HG02981 (cell line): ENCODE measurements at regions not wholly inside any gene's neighbourhood (a gene's known extent, or its start where the extent isn't known, plus 50 kb on each side); places are given as distances from the start of the nearest gene placed in this dataset.
"Not testable (repeated sequence)": the region's sequence is repeated elsewhere in the genome, so short reads cannot be mapped to it uniquely, and the experiment has no call there.

Experiments used
- ATAC-seq: cut with Tn5 transposase; IDR thresholded peaks from one replicate; pipeline ENCODE4 v1.9.1; 2021; ENCODE audit warnings: mild to moderate bottlenecking, moderate library complexity; ENCODE audit not compliant: unreplicated experiment

DNA sequence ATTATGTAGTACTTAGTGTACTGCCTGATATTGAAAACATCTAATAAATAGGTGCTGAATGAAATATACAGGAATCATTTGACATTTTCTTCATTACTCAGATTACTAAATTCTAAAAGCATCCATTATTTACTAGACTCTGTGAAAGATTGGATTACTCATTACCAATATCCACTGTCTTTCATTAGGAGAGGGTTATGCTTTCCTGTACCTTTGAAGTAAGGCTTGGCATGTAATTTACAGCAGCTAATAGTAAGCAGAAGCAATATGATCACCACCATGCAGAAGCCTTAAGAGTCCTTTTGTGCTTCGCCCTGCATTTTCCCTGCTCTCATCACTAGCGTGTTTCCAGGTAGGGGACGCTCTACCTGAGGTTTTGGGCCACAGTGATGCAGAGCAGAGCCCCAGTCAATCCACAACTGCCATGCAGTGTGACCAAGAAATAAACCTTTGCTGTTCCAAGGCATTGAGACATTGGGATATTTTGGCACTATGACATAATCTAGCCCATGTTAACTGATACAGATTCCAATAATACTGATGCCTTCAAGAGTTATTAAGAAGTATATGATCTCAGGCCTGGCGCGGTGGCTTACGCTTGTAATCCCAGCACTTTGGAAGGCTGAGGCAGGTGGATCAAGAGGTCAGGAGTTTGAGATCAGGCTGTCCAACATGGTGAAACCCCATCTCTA lies 502.8 kb upstream of the MARCKS start:
- ATAC-seq, result no peak

DNA sequence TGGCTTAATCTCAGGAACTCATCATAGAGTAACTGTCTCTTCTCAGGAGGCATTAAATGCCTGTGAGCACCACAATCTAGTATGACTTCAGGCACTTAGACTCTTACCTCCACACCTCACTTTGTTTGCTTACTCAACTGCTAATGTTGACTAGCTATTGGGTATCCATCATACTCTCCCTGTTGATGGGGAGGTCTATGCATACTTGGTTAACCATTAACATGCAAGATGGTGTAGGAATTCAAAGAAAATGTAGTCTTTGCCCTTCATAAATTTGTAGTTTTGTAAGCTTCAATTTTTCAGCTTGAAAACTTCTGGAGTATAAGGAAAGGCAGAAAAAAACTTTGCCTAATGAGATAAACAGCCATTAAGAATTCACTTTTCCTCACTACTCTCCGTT lies 501.0 kb upstream of the MARCKS start:
- ATAC-seq, result no peak

DNA sequence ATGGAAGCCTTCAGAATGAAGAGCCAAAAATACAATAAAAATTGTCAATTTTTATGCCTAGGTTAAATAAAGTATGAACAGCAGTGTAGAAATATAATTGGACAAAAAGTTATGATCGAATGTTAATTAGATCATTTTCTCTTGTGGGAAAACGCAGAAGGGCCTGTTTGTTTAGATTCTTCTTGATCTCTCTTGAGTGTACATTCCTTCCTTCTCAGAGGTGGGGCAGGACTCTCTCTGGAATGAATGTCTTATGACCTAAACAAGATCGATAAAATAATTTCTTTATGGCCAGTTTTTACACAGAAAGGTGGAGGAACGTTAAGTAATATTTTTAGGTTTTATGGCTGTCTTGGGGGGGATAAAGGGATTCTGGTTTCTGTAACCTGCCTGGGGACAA lies 500.1 kb upstream of the MARCKS start:
- no peak for ATAC-seq

DNA sequence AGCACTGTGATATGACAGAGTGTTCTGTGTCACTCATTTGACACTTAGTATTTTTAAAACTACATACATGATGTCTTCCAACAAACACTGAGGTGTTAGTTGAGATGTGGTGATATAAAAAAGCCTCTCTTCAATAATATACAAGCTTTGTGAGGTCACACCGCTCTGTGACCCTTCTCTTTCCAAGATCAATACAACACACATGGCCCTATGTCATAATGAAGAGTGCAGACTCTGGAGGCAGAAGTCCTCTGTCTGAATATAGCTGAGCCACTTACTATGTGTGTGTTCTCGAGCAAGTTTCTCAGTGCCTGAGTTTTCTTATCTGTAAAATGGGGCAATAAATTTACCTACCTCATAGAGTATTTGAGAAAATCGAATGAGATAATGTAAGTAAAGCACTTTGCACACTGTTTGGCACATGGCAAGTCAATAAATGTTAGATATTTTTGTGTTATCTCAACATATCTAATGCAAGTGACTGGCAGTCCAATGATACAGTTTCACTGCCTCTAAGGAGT lies 499.0 kb upstream of the MARCKS start:
- no peak for ATAC-seq

DNA sequence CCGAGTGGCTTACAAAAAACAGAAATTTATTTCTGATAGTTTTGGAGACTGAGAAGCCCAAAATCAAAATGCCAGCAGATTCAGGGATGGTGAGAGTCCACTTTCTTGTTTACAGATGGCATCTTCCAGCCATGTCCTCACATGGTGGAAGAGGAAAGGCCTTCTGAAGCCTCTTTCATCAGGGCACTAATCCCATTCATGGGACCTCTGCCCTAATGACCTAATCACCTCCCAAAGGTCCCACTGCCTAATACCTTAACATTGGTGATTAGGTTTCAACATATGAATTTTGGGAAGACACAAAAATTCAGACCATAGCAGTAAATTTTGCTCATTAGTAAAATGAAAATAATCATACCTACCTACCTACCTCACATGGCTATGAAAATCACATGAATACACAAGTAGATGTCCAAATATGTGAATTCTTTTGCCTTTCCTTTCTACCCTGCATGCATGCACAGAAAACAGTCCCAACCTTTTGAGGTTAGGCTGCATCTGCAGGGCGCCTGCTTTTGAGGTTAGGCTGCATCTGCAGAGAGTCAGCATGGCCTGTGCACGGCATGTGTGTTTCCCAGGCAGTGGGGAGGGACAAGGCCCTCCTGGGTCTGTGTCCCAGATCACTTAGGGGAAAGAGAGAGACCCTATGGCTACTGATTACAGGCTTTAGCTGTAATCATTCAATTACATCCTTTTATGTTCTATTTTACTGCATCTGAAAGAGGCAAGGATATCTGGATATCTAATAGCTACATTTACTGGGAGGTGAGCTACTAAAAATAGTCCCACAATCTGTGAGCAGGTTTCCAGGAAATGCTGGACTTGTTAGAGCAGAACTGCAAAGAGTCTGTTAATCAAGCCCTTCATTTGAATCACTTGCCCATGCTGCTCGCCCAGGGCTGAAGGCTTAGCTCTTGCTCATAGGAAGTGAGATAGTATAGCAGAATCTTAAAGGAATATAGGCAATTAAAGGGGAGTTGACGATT lies 497.7 kb upstream of the MARCKS start:
- ATAC-seq, result no peak

GRCh38 chr6:113361014-113361645 lies 496.0 kb upstream of the MARCKS start:
- no peak for ATAC-seq

GRCh38 chr6:113362301-113363047 lies 494.7 kb upstream of the MARCKS start:
- no peak for ATAC-seq

DNA sequence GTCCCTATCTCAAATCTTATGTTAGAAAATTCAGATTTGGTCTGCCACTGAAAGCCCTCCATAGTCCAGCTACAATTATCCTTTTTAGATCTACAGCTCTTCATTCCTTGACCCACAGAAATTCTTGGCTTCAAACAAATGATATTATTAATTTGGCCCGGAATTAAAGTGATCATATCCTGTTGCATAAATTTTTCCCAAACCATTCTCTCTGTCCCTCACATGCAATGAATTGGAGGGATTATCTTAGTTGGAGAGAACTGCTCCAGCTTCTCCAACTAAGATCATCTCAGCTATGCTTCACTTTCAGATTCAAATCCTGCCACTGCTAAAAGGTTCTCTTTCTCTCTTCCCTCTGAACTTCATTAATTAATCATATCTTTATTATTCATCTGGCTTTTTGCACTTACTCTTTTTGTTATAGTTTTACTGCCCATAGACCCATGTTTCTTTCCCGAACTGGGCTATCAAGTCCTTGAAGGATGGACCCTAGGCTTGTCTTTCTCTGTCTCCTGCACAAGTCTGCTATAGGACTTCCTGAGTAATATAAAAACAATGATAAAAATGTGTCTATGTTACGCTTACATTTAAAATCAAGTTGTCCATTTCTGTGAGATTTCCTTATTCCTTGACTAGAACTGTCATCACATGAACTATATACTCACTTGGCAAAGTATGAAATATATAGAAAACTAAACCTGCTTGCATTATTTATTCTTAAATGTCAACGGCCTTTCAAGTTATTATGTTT lies 493.9 kb upstream of the MARCKS start:
- ATAC-seq, result no peak

- no peak for ATAC-seq
These were observed 493.3 kb upstream of the MARCKS start for GRCh38 chr6:113363866-113364265.

DNA sequence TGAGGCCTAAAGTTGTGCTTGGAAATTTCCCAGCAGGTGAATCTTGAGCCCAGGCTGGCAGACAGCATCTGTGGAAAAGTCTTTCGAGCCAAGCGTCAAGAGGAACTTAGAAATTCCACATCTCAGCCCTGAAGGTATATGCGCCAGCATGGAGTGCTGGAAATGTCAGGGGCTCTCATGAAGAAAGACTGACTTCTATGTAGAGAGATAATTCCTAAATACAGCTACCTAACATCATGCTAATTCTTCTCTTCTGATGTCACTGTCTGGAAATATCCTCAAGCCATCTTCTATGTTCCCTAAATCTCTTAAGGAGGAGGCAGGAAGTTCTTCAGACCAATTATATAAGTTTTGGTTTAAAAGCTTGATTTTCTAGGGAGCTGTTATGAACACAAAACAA lies 492.4 kb upstream of the MARCKS start:
- no peak for ATAC-seq

DNA sequence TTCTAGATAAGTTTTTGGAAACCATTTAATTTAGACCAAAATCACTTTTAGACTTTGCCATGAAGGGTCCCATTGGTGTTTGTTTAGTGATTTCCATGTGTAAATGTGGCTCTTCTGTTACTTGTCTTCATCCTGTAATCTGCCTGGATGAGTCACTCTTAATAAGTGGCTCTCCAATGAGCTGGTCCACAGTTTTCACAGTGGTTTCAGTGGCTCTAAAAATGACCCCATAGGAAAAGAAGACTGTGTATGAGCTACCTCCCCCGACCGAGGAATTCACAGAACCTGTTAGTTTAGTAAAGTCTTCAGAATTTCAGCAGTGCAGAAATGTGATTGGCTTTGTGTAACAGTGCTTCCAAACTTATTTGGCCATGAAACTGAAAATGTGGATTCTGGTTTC lies 492.0 kb upstream of the MARCKS start:
- ATAC-seq, result no peak

GRCh38 chr6:113366505-113366904 lies 490.6 kb upstream of the MARCKS start:
- ATAC-seq, result no peak

GRCh38 chr6:113370508-113371502 lies 486.3 kb upstream of the MARCKS start:
- no peak for ATAC-seq

- ATAC-seq, result not testable (repeated sequence)
These were observed 481.7 kb upstream of the MARCKS start for GRCh38 chr6:113375466-113375865.

GRCh38 chr6:113375950-113376846 lies 480.9 kb upstream of the MARCKS start:
- no peak for ATAC-seq

DNA sequence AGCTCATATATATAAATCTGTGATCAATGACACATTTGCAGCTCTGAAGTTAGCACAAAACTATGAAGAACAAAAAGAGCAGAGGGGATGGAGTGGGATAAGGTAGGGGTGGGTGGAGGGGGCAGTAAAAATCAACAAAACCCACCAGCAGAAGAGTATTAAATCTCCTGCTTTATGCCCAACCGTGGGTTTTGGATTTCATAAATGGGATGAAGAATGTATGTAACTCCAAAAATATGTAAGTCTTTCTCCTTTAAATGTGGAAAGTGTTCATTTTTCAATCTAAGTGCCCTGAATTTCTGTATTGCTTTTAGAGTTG lies 480.3 kb upstream of the MARCKS start:
- ATAC-seq, result no peak

DNA sequence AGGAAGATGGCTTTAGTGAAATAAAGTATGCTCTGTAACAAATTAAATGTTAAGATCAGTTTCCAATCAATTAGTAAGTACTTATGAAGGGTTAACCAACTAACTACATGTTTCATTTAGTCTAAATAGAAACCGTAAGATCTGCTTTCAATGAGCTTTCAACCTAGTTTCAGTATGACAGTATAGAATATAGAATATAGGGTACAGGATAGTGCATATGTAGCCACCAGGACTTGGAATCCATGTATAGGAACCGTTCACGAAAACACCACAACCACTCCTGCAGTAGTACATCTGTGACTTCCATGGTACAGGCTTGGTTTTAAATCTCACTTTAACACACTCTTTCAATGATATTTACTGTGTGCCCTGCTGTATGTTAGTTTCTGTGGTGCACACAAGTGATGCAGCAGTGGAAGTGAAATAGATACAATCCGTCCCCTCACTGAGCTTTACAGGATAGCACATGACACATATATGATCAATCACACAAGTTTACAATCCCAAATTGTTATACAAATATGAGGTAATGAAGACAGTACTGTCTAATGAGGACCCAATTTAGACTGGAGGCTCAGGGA lies 479.7 kb upstream of the MARCKS start:
- peak; percentile 57 for ATAC-seq

DNA sequence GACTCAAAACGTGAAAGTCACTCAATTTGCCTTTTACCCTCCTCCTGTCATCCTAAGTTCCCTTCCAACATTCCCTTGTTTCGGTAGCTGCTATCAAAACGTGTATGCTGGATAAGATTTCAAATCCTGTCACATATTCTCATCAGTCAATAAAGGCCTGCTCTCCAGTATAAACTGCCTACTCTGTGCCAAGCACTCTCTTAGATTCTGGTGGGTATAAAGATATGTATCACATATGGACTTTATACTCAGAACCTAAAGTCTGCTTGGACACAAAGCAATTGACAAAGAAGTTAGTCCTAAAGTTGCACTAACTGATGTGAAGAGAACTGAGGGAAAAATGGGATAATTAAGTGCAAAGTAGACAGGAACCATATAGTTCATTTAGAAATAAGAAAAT lies 476.6 kb upstream of the MARCKS start:
- no peak for ATAC-seq
